ELF-1 (cell line): ENCODE measurements at regions not wholly inside any gene's neighbourhood (a gene's known extent, or its start where the extent isn't known, plus 50 kb on each side); places are given as distances from the start of the nearest gene placed in this dataset.
A peak's percentile ranks its signal among the peaks of the same experiment; 100 is the strongest.

Experiments used
- DNase-seq: peaks from one replicate; pipeline ENCODE4 v3.0.0-alpha.2; 2016; ENCODE audit warnings: low read depth, low spot score

DNA sequence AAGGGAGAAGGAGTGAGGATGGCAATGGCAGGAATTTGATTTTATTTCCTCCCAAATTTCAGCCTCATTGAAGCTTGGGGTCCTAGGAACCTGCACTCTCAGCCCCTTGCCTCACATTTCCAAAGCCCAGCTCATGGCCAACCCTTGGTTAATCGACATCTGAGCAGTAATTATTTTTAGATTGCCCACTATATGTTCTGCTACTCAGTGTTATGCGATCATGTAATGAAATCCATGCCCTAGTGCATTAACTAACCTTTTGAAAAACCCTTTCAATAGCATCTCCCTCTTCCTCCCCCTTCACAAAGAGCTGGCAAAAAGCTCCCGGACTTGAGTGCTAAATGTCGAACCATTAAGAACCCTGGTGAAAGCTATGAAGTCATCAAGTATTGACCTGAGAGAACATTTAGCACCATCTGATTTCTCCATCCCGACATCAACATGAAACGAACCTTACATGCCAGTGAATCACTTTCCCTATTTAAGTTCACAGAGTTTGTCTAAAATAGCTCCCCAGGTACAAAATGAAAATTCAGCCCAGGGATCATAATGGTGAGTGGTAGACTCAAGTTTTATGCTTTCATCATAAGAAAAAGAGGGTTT lies 59.2 kb upstream of the RPS6KA3 start:
- DNase-seq: no peak

DNA sequence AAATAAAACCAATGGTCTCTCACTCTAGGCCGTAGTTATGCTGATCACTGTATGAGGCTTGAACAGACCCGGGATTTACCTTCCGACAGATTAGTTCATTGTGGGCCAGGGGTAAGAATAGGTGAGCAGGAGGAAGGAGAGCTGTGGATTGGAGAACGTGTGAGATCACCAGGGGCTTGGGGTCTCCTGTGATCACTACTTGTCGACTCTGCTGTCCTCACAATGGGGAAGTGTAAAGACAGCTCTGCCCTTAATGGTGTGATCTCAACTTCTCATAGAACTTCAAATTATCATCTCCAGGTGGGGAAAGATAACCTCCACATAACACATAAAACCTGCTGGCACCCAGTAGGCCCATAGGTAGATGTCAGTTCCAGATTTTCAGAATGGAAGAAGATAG lies 56.2 kb upstream of the RPS6KA3 start:
- DNase-seq: no peak

DNA sequence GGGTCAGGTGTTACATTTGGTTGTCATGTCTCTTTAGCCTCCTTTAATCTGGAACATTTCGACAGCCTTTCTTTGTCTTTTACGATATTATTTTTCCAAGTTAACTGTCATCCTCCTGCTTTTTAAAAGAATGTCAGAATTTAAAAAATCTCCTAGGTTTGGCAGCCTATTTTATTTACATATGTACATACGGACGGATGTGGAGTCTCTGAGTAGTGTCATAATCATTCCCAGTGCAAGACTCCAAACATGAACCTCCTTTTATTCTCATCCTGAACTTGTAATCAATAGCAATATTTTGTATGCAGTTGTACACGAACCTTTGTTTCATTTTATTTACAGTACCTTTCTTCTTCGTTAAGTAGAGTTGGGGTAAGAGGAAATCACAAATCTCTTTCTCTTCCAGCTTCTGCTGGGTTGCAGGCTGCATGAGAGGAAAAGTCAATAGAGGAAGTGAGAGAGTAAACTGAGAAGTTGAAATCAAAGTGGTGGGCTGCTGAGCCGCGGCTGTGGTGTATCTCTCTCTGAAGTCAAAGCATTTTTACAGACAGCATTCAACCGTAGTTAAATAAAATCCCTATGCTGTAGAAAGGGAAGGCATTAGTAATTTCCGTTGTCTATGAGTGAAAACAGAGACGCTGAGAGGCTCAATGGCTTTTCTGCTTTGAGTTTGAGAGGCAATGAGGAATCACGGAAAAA lies 53.9 kb upstream of the RPS6KA3 start:
- DNase-seq: no peak

DNA sequence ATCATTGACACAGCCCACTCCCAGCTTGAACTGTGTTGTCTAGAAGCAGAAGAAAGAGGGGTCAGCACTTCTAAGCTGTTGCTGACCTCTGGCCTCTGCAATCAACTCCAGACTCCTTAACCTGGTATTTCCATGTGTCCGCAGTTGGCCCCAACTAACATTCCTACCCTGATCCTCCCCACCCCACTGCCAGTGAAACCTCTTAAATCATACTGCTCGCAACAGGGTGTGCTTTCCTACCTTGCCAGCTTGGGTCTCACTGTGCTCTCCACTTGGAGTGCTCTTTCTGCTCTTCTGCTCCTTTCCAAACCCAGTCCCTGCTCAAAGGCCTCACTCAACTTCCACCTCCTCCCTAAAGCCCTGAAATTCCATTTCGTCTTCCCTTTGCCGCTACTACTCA lies 52.3 kb upstream of the RPS6KA3 start:
- DNase-seq: peak; percentile 51

DNA sequence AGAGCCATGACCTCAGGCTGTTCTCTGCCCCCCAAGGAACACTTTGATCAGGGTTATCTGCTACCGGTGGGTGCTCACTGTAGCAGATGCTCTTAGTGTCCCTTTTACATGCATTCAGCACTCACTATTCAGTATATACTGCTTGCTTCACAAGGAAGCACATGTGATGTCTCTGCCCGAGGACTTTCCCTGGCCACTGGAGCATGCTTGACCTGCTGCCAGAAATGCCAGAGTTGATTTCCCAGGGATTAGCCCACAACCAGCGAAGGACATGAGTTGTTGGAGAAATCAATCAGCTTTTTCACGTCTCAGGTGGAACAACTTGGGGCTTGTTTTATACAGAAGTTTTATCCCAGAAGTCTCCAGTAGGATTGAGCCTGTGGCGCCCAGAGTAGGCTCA lies 51.2 kb upstream of the RPS6KA3 start:
- no peak for DNase-seq
